Choroid plexus epithelial cell (primary cell): ENCODE measurements at regions not wholly inside any gene's neighbourhood (a gene's known extent, or its start where the extent isn't known, plus 50 kb on each side); places are given as distances from the start of the nearest gene placed in this dataset.

Experiments used
- DNase-seq: peaks from one replicate; pipeline ENCODE4 v3.0.0-alpha.2; 2010; ENCODE audit warnings: low read depth
- H3K4me3 ChIP-seq: 2 replicates; pipeline ENCODE4 v1.5.1; 2011; ENCODE audit warnings: low read depth, mild to moderate bottlenecking, control low read depth, low read length, moderate library complexity
- CTCF ChIP-seq: conservative IDR thresholded peaks from 2 replicates; pipeline ENCODE4 v1.5.1; 2011; ENCODE audit warnings: low read depth, mild to moderate bottlenecking, control low read depth, inconsistent platforms, low read length, moderate library complexity

GRCh38 chr3:134704133-134704532, 53.3 kb upstream of the KY start:
- no peak for TF ChIP-seq CTCF
- no peak for DNase-seq
- H3K4me3 ChIP-seq = no peak overlapping the region

GRCh38 chr3:134704556-134704955, 53.7 kb upstream of the KY start:
- DNase-seq = no peak
- no peak for TF ChIP-seq CTCF
- H3K4me3 ChIP-seq = no peak overlapping the region

GRCh38 chr3:134707908-134708597, 57.2 kb upstream of the KY start:
- TF ChIP-seq CTCF = no peak
- H3K4me3 ChIP-seq = no peak overlapping the region
- no peak for DNase-seq

GRCh38 chr3:134708671-134709070, 57.8 kb upstream of the KY start:
- H3K4me3 ChIP-seq = no peak overlapping the region
- no peak for TF ChIP-seq CTCF

GRCh38 chr3:134709076-134709475, 58.3 kb upstream of the KY start:
- no peak for TF ChIP-seq CTCF

More at GRCh38 chr3:134708671-134709070, 57.8 kb upstream of the KY start:
- DNase-seq = no peak

GRCh38 chr3:134709561-134710312, 58.9 kb upstream of the KY start:
- TF ChIP-seq CTCF = no peak
- DNase-seq = no peak
- H3K4me3 ChIP-seq = no peak overlapping the region

More at GRCh38 chr3:134709076-134709475, 58.3 kb upstream of the KY start:
- no peak overlapping the region for H3K4me3 ChIP-seq
- no peak for DNase-seq

- no peak overlapping the region for H3K4me3 ChIP-seq
- no peak for TF ChIP-seq CTCF
- DNase-seq = no peak
Measured at GRCh38 chr3:134710313-134710680, 59.5 kb upstream of the KY start.
